ENCODE measurements at regions not wholly inside any gene's neighbourhood (a gene's known extent, or its start where the extent isn't known, plus 50 kb on each side); places are given as distances from the start of the nearest gene placed in this dataset.
"Not testable (repeated sequence)": the region's sequence is repeated elsewhere in the genome, so short reads cannot be mapped to it uniquely, and the experiment has no call there.

- no peaks in the 10 kb centered on the region for H3K27me3 ChIP-seq (replicated peaks in 1 of 2; ENCODE audit: control insufficient read depth in 2 of 2, extremely low read depth in 1 of 2, insufficient read depth in 2 of 2, low read length in 1 of 2)
- Mint-ChIP-seq H3K4me1 (no peaks in the 10 kb centered on the region), H3K27ac (no peak overlapping the region), H3K27me3 (no peaks in the 10 kb centered on the region), H3K4me3 (no peak overlapping the region), H3K36me3 (no peaks in the 10 kb centered on the region), H3K9me3 (peaks cover 4 to 14% (median 9%) of the 10 kb centered on the region in 3 donors)
- no peaks in the 10 kb centered on the region for H3K36me3 ChIP-seq (ENCODE audit: control insufficient read depth in 2 of 2, extremely low read depth in 1 of 2, insufficient read depth in 1 of 2, low read length in 1 of 2)
- ATAC-seq (replicated peaks in 1 of 4) (no peak), DNase-seq (no peak)
- CTCF ChIA-PET = interaction anchor here in 1 of 2 donors (0.7 kb wide), 1 partner anchor 8 kb away, joined by 5 read pairs; no protein-coding TSS in a partner anchor
- no peak overlapping the region for H3K27ac ChIP-seq (ENCODE audit: low read length)
- WGBS (ENCODE audit: insufficient coverage) = no CpG with 5 or more reads among the region's 2 CpGs
- H3K4me3 ChIP-seq (ENCODE audit: control insufficient read depth in 1 of 2, extremely low read depth in 1 of 2, low read length in 1 of 2) = no peak overlapping the region
- no peaks in the 10 kb centered on the region for H3K4me1 ChIP-seq (ENCODE audit: control insufficient read depth in 1 of 2, extremely low read depth in 1 of 2, insufficient read depth in 2 of 2, low read length in 2 of 2)
- H3K9me3 ChIP-seq = no peaks in the 10 kb centered on the region
- POLR2A ChIA-PET = no interaction called here
Observed at GRCh38 chr13:61246351-61246750, 169.3 kb downstream of the PCDH20 start.

GRCh38 chr13:61215601-61216000 lies 200.0 kb downstream of the PCDH20 start:
- DNase-seq = no peak
- no peaks in the 10 kb centered on the region for H3K36me3 ChIP-seq (ENCODE audit: control insufficient read depth in 2 of 2, extremely low read depth in 1 of 2, insufficient read depth in 1 of 2, low read length in 1 of 2)
- no peak overlapping the region for H3K27ac ChIP-seq (ENCODE audit: low read length)
- CTCF ChIA-PET = interaction anchor here in 1 of 2 donors (0.5 kb wide), 1 partner anchor 26 kb away, joined by 3 read pairs; no protein-coding TSS in a partner anchor
- WGBS (ENCODE audit: insufficient coverage) = no CpG with 5 or more reads among the region's 3 CpGs
- POLR2A ChIA-PET = no interaction called here
- Mint-ChIP-seq H3K4me1 (no peaks in the 10 kb centered on the region), H3K36me3 (no peaks in the 10 kb centered on the region), H3K9me3 (peaks cover 9 to 19% (median 14%) of the 10 kb centered on the region in 3 donors), H3K27me3 (no peaks in the 10 kb centered on the region), H3K27ac (no peak overlapping the region), H3K4me3 (no peak overlapping the region)
- ATAC-seq (replicated peaks in 1 of 4) = no peak
- no peaks in the 10 kb centered on the region for H3K27me3 ChIP-seq (replicated peaks in 1 of 2; ENCODE audit: control insufficient read depth in 2 of 2, extremely low read depth in 1 of 2, insufficient read depth in 2 of 2, low read length in 1 of 2)
- H3K4me1 ChIP-seq (ENCODE audit: control insufficient read depth in 1 of 2, extremely low read depth in 1 of 2, insufficient read depth in 2 of 2, low read length in 2 of 2) = no peaks in the 10 kb centered on the region
- no peak overlapping the region for H3K4me3 ChIP-seq (ENCODE audit: control insufficient read depth in 1 of 2, extremely low read depth in 1 of 2, low read length in 1 of 2)
- H3K9me3 ChIP-seq = no peaks in the 10 kb centered on the region

- no peak for DNase-seq
- Mint-ChIP-seq H3K4me1 (no peaks in the 10 kb centered on the region), H3K9me3 (peaks cover 9 to 19% (median 14%) of the 10 kb centered on the region in 3 donors), H3K4me3 (no peak overlapping the region), H3K27ac (no peak overlapping the region), H3K36me3 (no peaks in the 10 kb centered on the region), H3K27me3 (no peaks in the 10 kb centered on the region)
- Histone ChIP-seq H3K36me3 (ENCODE audit: control insufficient read depth in 2 of 2, extremely low read depth in 1 of 2, insufficient read depth in 1 of 2, low read length in 1 of 2) (no peaks in the 10 kb centered on the region), H3K9me3 (no peaks in the 10 kb centered on the region), H3K4me3 (ENCODE audit: control insufficient read depth in 1 of 2, extremely low read depth in 1 of 2, low read length in 1 of 2) (no peak overlapping the region), H3K27ac (ENCODE audit: low read length) (no peak overlapping the region), H3K4me1 (ENCODE audit: control insufficient read depth in 1 of 2, extremely low read depth in 1 of 2, insufficient read depth in 2 of 2, low read length in 2 of 2) (no peaks in the 10 kb centered on the region), H3K27me3 (replicated peaks in 1 of 2; ENCODE audit: control insufficient read depth in 2 of 2, extremely low read depth in 1 of 2, insufficient read depth in 2 of 2, low read length in 1 of 2) (no peaks in the 10 kb centered on the region)
- ChIA-PET POLR2A (no interaction called here), CTCF (no interaction called here)
- no peak for ATAC-seq (replicated peaks in 1 of 4)
- WGBS (ENCODE audit: insufficient coverage) = no CpG with 5 or more reads among the region's 3 CpGs
Observed at GRCh38 chr13:61215116-61215515, 200.5 kb downstream of the PCDH20 start.

- ATAC-seq (replicated peaks in 1 of 4) = no peak
- Histone ChIP-seq H3K36me3 (ENCODE audit: control insufficient read depth in 2 of 2, extremely low read depth in 1 of 2, insufficient read depth in 1 of 2, low read length in 1 of 2) (no peaks in the 10 kb centered on the region), H3K9me3 (no peaks in the 10 kb centered on the region), H3K4me3 (ENCODE audit: control insufficient read depth in 1 of 2, extremely low read depth in 1 of 2, low read length in 1 of 2) (no peak overlapping the region), H3K27ac (ENCODE audit: low read length) (no peak overlapping the region), H3K4me1 (ENCODE audit: control insufficient read depth in 1 of 2, extremely low read depth in 1 of 2, insufficient read depth in 2 of 2, low read length in 2 of 2) (no peaks in the 10 kb centered on the region), H3K27me3 (replicated peaks in 1 of 2; ENCODE audit: control insufficient read depth in 2 of 2, extremely low read depth in 1 of 2, insufficient read depth in 2 of 2, low read length in 1 of 2) (no peaks in the 10 kb centered on the region)
- no peak overlapping the region for H3K27ac Mint-ChIP-seq
- POLR2A ChIA-PET = no interaction called here
- peaks cover 9 to 19% (median 14%) of the 10 kb centered on the region in 3 donors for H3K9me3 Mint-ChIP-seq
- WGBS (ENCODE audit: insufficient coverage) = no CpG with 5 or more reads among the region's 4 CpGs
- H3K4me1 Mint-ChIP-seq = no peaks in the 10 kb centered on the region
- H3K36me3 Mint-ChIP-seq = no peaks in the 10 kb centered on the region
- H3K4me3 Mint-ChIP-seq = no peak overlapping the region
- no peak for DNase-seq
- CTCF ChIA-PET = no interaction called here
- H3K27me3 Mint-ChIP-seq = no peaks in the 10 kb centered on the region
Observed at GRCh38 chr13:61214551-61214950, 201.1 kb downstream of the PCDH20 start.

- H3K4me1 Mint-ChIP-seq, CTCF ChIA-PET: not testable (repeated sequence)
Observed at GRCh38 chr13:61205898-61206297, 209.8 kb downstream of the PCDH20 start.

GRCh38 chr13:61204025-61204424 lies 211.6 kb downstream of the PCDH20 start:
- H3K4me1 Mint-ChIP-seq = no peaks in the 10 kb centered on the region
- no peaks in the 10 kb centered on the region for H3K9me3 ChIP-seq
- no peak overlapping the region for H3K4me3 Mint-ChIP-seq
- no peaks in the 10 kb centered on the region for H3K27me3 Mint-ChIP-seq
- ChIA-PET CTCF (no interaction called here), POLR2A (no interaction called here)
- no peaks in the 10 kb centered on the region for H3K4me1 ChIP-seq (ENCODE audit: control insufficient read depth in 1 of 2, extremely low read depth in 1 of 2, insufficient read depth in 2 of 2, low read length in 2 of 2)
- H3K36me3 Mint-ChIP-seq = no peaks in the 10 kb centered on the region
- no peak for DNase-seq
- no peak overlapping the region for H3K27ac Mint-ChIP-seq
- H3K27ac ChIP-seq (ENCODE audit: low read length) = no peak overlapping the region
- no peaks in the 10 kb centered on the region for H3K27me3 ChIP-seq (replicated peaks in 1 of 2; ENCODE audit: control insufficient read depth in 2 of 2, extremely low read depth in 1 of 2, insufficient read depth in 2 of 2, low read length in 1 of 2)
- no peak for ATAC-seq (replicated peaks in 1 of 4)
- peaks cover 2 to 21% (median 3%) of the 10 kb centered on the region in 3 donors for H3K9me3 Mint-ChIP-seq
- H3K4me3 ChIP-seq (ENCODE audit: control insufficient read depth in 1 of 2, extremely low read depth in 1 of 2, low read length in 1 of 2) = no peak overlapping the region
- no peaks in the 10 kb centered on the region for H3K36me3 ChIP-seq (ENCODE audit: control insufficient read depth in 2 of 2, extremely low read depth in 1 of 2, insufficient read depth in 1 of 2, low read length in 1 of 2)
- no CpG with 5 or more reads among the region's 1 CpG for WGBS (ENCODE audit: insufficient coverage)

More at GRCh38 chr13:61205898-61206297, 209.8 kb downstream of the PCDH20 start:
- H3K9me3 ChIP-seq; H3K4me1 ChIP-seq (ENCODE audit: control insufficient read depth in 1 of 2, extremely low read depth in 1 of 2, insufficient read depth in 2 of 2, low read length in 2 of 2); H3K36me3 Mint-ChIP-seq; H3K27me3 ChIP-seq (replicated peaks in 1 of 2; ENCODE audit: control insufficient read depth in 2 of 2, extremely low read depth in 1 of 2, insufficient read depth in 2 of 2, low read length in 1 of 2); H3K4me3 ChIP-seq (ENCODE audit: control insufficient read depth in 1 of 2, extremely low read depth in 1 of 2, low read length in 1 of 2); H3K27ac ChIP-seq (ENCODE audit: low read length); DNase-seq; H3K27ac Mint-ChIP-seq; H3K4me3 Mint-ChIP-seq; ATAC-seq (replicated peaks in 1 of 4); H3K27me3 Mint-ChIP-seq; POLR2A ChIA-PET; H3K36me3 ChIP-seq (ENCODE audit: control insufficient read depth in 2 of 2, extremely low read depth in 1 of 2, insufficient read depth in 1 of 2, low read length in 1 of 2): not testable (repeated sequence)
- H3K9me3 Mint-ChIP-seq = peaks cover 2 to 17% (median 2%) of the 10 kb centered on the region in 3 donors
- 92% methylated on average over 9 of the region's 11 CpGs for WGBS (ENCODE audit: insufficient coverage)

- Mint-ChIP-seq H3K4me1 (no peaks in the 10 kb centered on the region), H3K27me3 (no peaks in the 10 kb centered on the region), H3K36me3 (no peaks in the 10 kb centered on the region), H3K27ac (no peak overlapping the region), H3K9me3 (peaks cover 2 to 21% (median 3%) of the 10 kb centered on the region in 3 donors), H3K4me3 (no peak overlapping the region)
- no peak for ATAC-seq (replicated peaks in 1 of 4)
- H3K36me3 ChIP-seq (ENCODE audit: control insufficient read depth in 2 of 2, extremely low read depth in 1 of 2, insufficient read depth in 1 of 2, low read length in 1 of 2) = no peaks in the 10 kb centered on the region
- no peaks in the 10 kb centered on the region for H3K9me3 ChIP-seq
- no peaks in the 10 kb centered on the region for H3K27me3 ChIP-seq (replicated peaks in 1 of 2; ENCODE audit: control insufficient read depth in 2 of 2, extremely low read depth in 1 of 2, insufficient read depth in 2 of 2, low read length in 1 of 2)
- H3K4me3 ChIP-seq (ENCODE audit: control insufficient read depth in 1 of 2, extremely low read depth in 1 of 2, low read length in 1 of 2) = no peak overlapping the region
- DNase-seq = no peak
- POLR2A ChIA-PET = no interaction called here
- no peaks in the 10 kb centered on the region for H3K4me1 ChIP-seq (ENCODE audit: control insufficient read depth in 1 of 2, extremely low read depth in 1 of 2, insufficient read depth in 2 of 2, low read length in 2 of 2)
- CTCF ChIA-PET = no interaction called here
- WGBS (ENCODE audit: insufficient coverage) = 27% methylated on average over 1 of the region's 1 CpG
- no peak overlapping the region for H3K27ac ChIP-seq (ENCODE audit: low read length)
Observed at GRCh38 chr13:61202042-61202441, 213.6 kb downstream of the PCDH20 start.
